HEK293T (cell line): ENCODE measurements at regions not wholly inside any gene's neighbourhood (a gene's known extent, or its start where the extent isn't known, plus 50 kb on each side); places are given as distances from the start of the nearest gene placed in this dataset.

Experiments used
- FOXA1 ChIP-seq: fragments of 450-650 bp; IDR thresholded peaks from 2 replicates; pipeline ENCODE4 v1.6.1; 2016; ENCODE audit warnings: mild to moderate bottlenecking
- FOXK2 ChIP-seq: fragments of 450-650 bp; IDR thresholded peaks from 2 replicates; pipeline ENCODE4 v1.6.1; 2016; ENCODE audit warnings: mild to moderate bottlenecking
- FOXM1 ChIP-seq: fragments of 450-650 bp; IDR thresholded peaks from 2 replicates; pipeline ENCODE4 v1.6.1; 2017; ENCODE audit warnings: mild to moderate bottlenecking, borderline replicate concordance
- SP1 ChIP-seq: fragments of 450-650 bp; IDR thresholded peaks from 2 replicates; pipeline ENCODE4 v1.6.1; 2017
- TARDBP ChIP-seq: fragments of 450-650 bp; IDR thresholded peaks from 2 replicates; pipeline ENCODE4 v1.6.1; 2016

- TF ChIP-seq FOXM1 = no peak
- no peak for TF ChIP-seq FOXA1
- TF ChIP-seq SP1 = no peak
- no peak for TF ChIP-seq TARDBP
- TF ChIP-seq FOXK2 = no peak
Measured at GRCh38 chr5:16364910-16365309, 100.7 kb downstream of the ZNF622 start.
